ENCODE measurements at regions not wholly inside any gene's neighbourhood (a gene's known extent, or its start where the extent isn't known, plus 50 kb on each side); places are given as distances from the start of the nearest gene placed in this dataset.

DNA sequence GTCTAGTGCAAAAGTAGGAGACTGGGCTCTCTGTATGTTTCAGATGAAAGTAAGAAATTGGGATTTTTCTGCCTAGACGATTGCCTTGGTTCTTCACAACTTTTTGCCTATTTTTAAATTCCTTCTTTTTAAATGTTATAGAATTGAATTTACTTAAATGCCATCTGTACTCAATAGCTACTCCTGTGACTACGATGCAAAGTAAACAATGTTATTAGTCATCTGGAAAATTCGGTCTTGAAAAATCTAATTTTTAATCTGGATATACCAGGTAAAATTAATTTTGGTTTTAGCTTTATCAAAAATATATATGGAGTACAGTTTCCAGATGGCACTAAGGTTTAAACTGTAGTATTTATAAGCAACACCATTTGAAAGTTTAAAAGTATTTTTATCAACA is 472.2 kb downstream of the UTRN start:
- DNase-seq (ENCODE audit: low spot score) (no peak), ATAC-seq (ENCODE audit: insufficient number of reproducible peaks, low FRiP score, low read depth) (no peak)
- H3K4me3 ChIP-seq = no peak overlapping the region
- TF ChIP-seq, protein P1, sequence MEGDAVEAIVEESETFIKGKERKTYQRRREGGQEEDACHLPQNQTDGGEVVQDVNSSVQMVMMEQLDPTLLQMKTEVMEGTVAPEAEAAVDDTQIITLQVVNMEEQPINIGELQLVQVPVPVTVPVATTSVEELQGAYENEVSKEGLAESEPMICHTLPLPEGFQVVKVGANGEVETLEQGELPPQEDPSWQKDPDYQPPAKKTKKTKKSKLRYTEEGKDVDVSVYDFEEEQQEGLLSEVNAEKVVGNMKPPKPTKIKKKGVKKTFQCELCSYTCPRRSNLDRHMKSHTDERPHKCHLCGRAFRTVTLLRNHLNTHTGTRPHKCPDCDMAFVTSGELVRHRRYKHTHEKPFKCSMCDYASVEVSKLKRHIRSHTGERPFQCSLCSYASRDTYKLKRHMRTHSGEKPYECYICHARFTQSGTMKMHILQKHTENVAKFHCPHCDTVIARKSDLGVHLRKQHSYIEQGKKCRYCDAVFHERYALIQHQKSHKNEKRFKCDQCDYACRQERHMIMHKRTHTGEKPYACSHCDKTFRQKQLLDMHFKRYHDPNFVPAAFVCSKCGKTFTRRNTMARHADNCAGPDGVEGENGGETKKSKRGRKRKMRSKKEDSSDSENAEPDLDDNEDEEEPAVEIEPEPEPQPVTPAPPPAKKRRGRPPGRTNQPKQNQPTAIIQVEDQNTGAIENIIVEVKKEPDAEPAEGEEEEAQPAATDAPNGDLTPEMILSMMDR (IDR thresholded peaks at IDR 0.05) = no peak
- H3K4me1 ChIP-seq (ENCODE audit: control insufficient read depth in 1 of 2, low read depth in 2 of 2) = peaks cover 0 to 10% of the 10 kb centered on the region in 2 donors
- H3K27me3 ChIP-seq (replicated peaks; ENCODE audit: insufficient read depth) = no peaks in the 10 kb centered on the region
- no peak overlapping the region for H3K27ac ChIP-seq
- no peaks in the 10 kb centered on the region for H3K9me3 ChIP-seq
- no peaks in the 10 kb centered on the region for H3K36me3 ChIP-seq

DNA sequence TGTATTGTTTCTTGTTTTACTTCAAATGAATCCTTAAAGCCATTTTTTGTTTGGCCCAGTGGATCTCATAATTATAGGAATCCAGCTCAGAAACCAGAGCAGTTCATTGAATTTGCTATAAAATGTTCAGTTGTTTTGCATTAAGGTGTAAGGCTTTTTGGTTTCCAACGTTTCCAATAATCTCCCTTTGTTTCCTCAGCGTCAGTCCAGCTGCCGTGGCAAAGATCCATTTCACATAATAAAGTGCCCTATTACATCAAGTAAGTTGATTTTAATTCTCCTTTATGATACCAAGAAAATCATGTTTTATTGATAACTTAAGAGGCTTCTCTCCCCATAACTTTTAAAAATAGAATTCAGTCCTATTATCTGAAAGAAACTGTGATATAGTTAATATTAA is 472.6 kb downstream of the UTRN start:
- H3K36me3 ChIP-seq = no peaks in the 10 kb centered on the region
- ATAC-seq (ENCODE audit: insufficient number of reproducible peaks, low FRiP score, low read depth) = no peak
- H3K9me3 ChIP-seq = no peaks in the 10 kb centered on the region
- peaks cover 0 to 10% of the 10 kb centered on the region in 2 donors for H3K4me1 ChIP-seq (ENCODE audit: control insufficient read depth in 1 of 2, low read depth in 2 of 2)
- TF ChIP-seq, protein P1 (IDR thresholded peaks at IDR 0.05) = no peak
- no peak for DNase-seq (ENCODE audit: low spot score)
- H3K27ac ChIP-seq = no peak overlapping the region
- no peak overlapping the region for H3K4me3 ChIP-seq
- no peaks in the 10 kb centered on the region for H3K27me3 ChIP-seq (replicated peaks; ENCODE audit: insufficient read depth)

DNA sequence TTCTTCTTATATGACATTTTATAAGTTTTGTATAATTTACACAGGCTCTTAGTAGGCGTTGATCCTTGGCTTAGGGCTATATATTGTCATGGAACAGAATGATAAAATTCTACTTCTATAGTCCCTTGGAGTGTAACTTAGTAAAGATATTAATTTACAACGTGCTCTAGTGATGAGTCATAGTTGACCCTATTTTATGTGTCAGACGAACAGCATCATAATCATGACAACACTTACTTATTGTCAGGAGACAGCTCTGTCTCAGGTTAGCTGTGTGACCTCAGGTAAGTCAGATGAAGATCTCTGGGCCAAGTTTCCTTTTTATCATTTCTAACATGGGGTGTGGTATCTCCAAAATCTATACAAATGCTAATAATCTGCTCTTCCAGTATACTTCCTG is 473.5 kb downstream of the UTRN start:
- Histone ChIP-seq H3K4me3 (no peak overlapping the region), H3K27me3 (replicated peaks; ENCODE audit: insufficient read depth) (no peaks in the 10 kb centered on the region), H3K4me1 (ENCODE audit: control insufficient read depth in 1 of 2, low read depth in 2 of 2) (peaks cover 0 to 10% of the 10 kb centered on the region in 2 donors), H3K36me3 (no peaks in the 10 kb centered on the region), H3K9me3 (no peaks in the 10 kb centered on the region), H3K27ac (no peak overlapping the region)
- TF ChIP-seq, protein P1 (IDR thresholded peaks at IDR 0.05) = no peak
- DNase-seq (ENCODE audit: low spot score) = no peak
- no peak for ATAC-seq (ENCODE audit: insufficient number of reproducible peaks, low FRiP score, low read depth)

DNA sequence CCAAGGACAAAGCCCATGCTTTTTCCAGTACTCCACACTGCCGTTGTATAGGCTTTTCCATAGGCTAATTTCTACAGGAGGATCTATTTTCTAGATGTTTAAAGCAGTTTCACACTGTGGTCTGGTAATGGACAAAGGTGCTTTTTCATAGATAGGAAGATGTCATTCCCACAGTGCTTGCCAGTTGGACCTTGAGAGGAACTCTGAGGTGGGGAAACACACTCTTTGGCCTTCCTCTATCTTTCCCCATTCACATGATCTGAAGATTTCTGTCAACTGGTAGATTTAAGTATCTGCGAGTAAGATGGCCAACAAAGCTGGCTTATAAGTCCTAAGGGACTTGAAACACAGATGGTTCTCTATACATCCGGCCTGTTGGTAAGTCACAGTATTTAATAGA is 477.3 kb downstream of the UTRN start:
- no peak for ATAC-seq (ENCODE audit: insufficient number of reproducible peaks, low FRiP score, low read depth)
- no peaks in the 10 kb centered on the region for H3K27me3 ChIP-seq (replicated peaks; ENCODE audit: insufficient read depth)
- H3K27ac ChIP-seq = no peak overlapping the region
- H3K4me3 ChIP-seq = no peak overlapping the region
- TF ChIP-seq, protein P1 (IDR thresholded peaks at IDR 0.05) = no peak
- no peaks in the 10 kb centered on the region for H3K9me3 ChIP-seq
- DNase-seq (ENCODE audit: low spot score) = no peak
- no peaks in the 10 kb centered on the region for H3K36me3 ChIP-seq
- no peaks in the 10 kb centered on the region for H3K4me1 ChIP-seq (ENCODE audit: control insufficient read depth in 1 of 2, low read depth in 2 of 2)

DNA sequence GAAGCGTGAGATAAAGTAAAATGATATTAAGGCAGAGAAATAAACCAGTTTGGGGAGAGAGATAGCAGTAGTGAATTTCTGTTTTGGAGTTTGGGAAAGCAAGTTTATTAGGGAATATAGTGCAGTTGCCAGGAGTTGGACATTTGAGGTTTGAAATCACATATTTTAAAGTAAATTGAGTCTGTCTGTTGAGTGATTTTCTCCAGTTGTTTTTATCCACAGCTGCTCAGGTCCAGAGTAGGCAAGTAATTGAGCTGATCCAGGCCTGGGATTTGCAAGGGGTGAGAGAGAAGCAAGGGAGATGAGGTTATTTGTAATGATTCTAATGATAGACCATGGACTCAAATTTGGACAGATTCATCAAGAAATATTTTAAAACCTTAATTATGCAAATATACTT is 481.9 kb downstream of the UTRN start:
- TF ChIP-seq, protein P1 (IDR thresholded peaks at IDR 0.05) = no peak
- DNase-seq (ENCODE audit: low spot score) (no peak), ATAC-seq (ENCODE audit: insufficient number of reproducible peaks, low FRiP score, low read depth) (no peak)
- H3K27me3 ChIP-seq (replicated peaks; ENCODE audit: insufficient read depth) = no peaks in the 10 kb centered on the region
- H3K36me3 ChIP-seq = no peaks in the 10 kb centered on the region
- H3K4me3 ChIP-seq = no peak overlapping the region
- peaks cover 6 to 7% of the 10 kb centered on the region in 2 donors for H3K4me1 ChIP-seq (ENCODE audit: control insufficient read depth in 1 of 2, low read depth in 2 of 2)
- H3K9me3 ChIP-seq = no peaks in the 10 kb centered on the region
- H3K27ac ChIP-seq = no peak overlapping the region
